ENCODE measurements at regions not wholly inside any gene's neighbourhood (a gene's known extent, or its start where the extent isn't known, plus 50 kb on each side); places are given as distances from the start of the nearest gene placed in this dataset.

DNA sequence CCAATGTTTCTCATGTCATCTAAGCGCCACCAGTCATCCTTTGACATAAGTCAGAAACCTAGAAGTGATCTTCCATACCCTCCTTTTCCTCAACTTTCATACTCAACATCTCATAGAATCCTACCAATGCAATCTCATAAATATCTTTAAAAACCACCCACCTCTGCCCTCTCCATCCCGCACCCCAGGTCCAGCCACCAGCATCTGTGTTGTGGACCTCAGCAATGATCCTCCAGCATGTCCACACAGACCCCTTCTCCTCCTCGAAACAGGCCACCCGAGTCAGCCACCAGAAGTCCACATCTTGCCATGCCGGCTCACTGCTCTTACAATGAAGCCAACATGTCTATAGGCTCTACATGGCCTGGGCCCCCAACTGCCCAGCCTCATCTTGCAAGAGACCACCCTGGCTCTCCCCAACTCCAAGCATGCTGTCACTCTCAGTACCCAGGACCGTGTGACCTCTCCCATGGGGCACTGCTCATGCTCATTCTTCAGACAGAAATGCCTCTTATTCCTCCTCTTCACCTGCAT lies 636.7 kb upstream of the ID2 start:
- no peaks in the 10 kb centered on the region for H3K36me3 ChIP-seq (ENCODE audit: insufficient read depth, low read length)
- H2AFZ ChIP-seq (ENCODE audit: low read depth, low read length) = no peak overlapping the region
- no peaks in the 10 kb centered on the region for H3K9me3 ChIP-seq (ENCODE audit: low read length)
- H3K27ac ChIP-seq (ENCODE audit: low read length) = no peak overlapping the region
- H3F3A ChIP-seq (ENCODE audit: insufficient read depth, low read length, poor library complexity, severe bottlenecking) = no peaks in the 10 kb centered on the region
- H3K9me2 ChIP-seq (ENCODE audit: insufficient read depth, low read length) = no peaks in the 10 kb centered on the region
- H3K79me2 ChIP-seq (replicated peaks; ENCODE audit: insufficient read depth, low read length) = no peaks in the 10 kb centered on the region
- no peaks in the 10 kb centered on the region for H4K20me1 ChIP-seq (ENCODE audit: insufficient read depth)
- H3K4me3 ChIP-seq (ENCODE audit: low read length) = no peak overlapping the region
- no peak overlapping the region for H3K4me2 ChIP-seq (ENCODE audit: low read length)
- no peak for TF ChIP-seq MXI1 (conservative IDR thresholded peaks at IDR 0.05; ENCODE audit: poor library complexity, severe bottlenecking)
- TF ChIP-seq RAD21 (conservative IDR thresholded peaks at IDR 0.05) = no peak
- TF ChIP-seq, protein P1, sequence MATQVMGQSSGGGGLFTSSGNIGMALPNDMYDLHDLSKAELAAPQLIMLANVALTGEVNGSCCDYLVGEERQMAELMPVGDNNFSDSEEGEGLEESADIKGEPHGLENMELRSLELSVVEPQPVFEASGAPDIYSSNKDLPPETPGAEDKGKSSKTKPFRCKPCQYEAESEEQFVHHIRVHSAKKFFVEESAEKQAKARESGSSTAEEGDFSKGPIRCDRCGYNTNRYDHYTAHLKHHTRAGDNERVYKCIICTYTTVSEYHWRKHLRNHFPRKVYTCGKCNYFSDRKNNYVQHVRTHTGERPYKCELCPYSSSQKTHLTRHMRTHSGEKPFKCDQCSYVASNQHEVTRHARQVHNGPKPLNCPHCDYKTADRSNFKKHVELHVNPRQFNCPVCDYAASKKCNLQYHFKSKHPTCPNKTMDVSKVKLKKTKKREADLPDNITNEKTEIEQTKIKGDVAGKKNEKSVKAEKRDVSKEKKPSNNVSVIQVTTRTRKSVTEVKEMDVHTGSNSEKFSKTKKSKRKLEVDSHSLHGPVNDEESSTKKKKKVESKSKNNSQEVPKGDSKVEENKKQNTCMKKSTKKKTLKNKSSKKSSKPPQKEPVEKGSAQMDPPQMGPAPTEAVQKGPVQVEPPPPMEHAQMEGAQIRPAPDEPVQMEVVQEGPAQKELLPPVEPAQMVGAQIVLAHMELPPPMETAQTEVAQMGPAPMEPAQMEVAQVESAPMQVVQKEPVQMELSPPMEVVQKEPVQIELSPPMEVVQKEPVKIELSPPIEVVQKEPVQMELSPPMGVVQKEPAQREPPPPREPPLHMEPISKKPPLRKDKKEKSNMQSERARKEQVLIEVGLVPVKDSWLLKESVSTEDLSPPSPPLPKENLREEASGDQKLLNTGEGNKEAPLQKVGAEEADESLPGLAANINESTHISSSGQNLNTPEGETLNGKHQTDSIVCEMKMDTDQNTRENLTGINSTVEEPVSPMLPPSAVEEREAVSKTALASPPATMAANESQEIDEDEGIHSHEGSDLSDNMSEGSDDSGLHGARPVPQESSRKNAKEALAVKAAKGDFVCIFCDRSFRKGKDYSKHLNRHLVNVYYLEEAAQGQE (IDR thresholded peaks at IDR 0.05; ENCODE audit: borderline replicate concordance) = no peak
- no peak for TF ChIP-seq POLR2AphosphoS5 (IDR thresholded peaks at IDR 0.05)
- TF ChIP-seq SMC3 (conservative IDR thresholded peaks at IDR 0.05; ENCODE audit: poor library complexity) = no peak
- H3K27me3 ChIP-seq (ENCODE audit: insufficient read depth, low read depth, low read length) = no peaks in the 10 kb centered on the region
- H3K9ac ChIP-seq (ENCODE audit: low read length) = no peak overlapping the region

DNA sequence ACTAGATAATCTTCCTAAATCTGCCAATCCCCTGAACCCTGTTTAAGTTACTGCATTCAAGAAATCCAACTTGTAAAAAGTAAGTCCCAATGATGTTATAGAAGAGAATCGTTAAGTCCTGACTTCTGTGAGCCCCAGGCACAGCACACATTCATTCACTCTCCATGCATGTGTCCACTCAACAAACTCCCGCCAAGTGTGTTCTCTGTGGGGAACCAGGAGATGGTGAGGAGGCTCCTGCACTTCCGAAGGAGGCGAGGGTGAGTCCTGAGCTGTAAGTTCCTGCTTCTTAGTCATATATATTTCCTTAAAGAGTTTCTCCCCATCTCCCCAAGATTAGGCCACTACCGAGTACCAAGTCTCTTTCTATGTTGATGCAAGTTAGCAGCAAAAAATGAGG lies 635.0 kb upstream of the ID2 start:
- H3K9me2 ChIP-seq (ENCODE audit: insufficient read depth, low read length) = no peaks in the 10 kb centered on the region
- H3K9ac ChIP-seq (ENCODE audit: low read length) = no peak overlapping the region
- no peaks in the 10 kb centered on the region for H3K9me3 ChIP-seq (ENCODE audit: low read length)
- H2AFZ ChIP-seq (ENCODE audit: low read depth, low read length) = no peak overlapping the region
- H3K4me3 ChIP-seq (ENCODE audit: low read length) = no peak overlapping the region
- H3K27ac ChIP-seq (ENCODE audit: low read length) = no peak overlapping the region
- H3K79me2 ChIP-seq (replicated peaks; ENCODE audit: insufficient read depth, low read length) = no peaks in the 10 kb centered on the region
- no peak for TF ChIP-seq EP300 (conservative IDR thresholded peaks at IDR 0.05; ENCODE audit: poor library complexity, severe bottlenecking)
- H3F3A ChIP-seq (ENCODE audit: insufficient read depth, low read length, poor library complexity, severe bottlenecking) = no peaks in the 10 kb centered on the region
- no peak overlapping the region for H3K4me2 ChIP-seq (ENCODE audit: low read length)
- no peaks in the 10 kb centered on the region for H4K20me1 ChIP-seq (ENCODE audit: insufficient read depth)
- H3K36me3 ChIP-seq (ENCODE audit: insufficient read depth, low read length) = no peaks in the 10 kb centered on the region
- H3K27me3 ChIP-seq (ENCODE audit: insufficient read depth, low read depth, low read length) = no peaks in the 10 kb centered on the region

DNA sequence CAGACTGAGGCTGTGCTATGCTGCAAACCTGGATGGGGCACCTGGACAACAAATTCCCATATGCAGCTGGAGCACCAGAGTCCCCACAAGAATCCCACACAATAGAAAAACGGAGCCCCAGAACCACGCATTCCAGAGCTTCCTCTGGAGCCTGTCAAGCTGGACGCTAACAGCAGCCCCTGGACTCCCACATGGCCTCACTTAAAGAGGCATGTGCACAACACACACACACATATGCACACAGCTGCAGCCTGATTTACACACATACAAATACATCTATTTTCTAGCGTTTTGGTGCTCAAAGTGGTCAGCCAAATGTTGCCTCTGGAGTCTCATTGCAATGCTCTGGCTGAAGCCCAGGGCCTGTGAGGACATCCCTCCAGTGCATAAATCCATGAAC lies 632.7 kb upstream of the ID2 start:
- H3K36me3 ChIP-seq (ENCODE audit: insufficient read depth, low read length) = no peaks in the 10 kb centered on the region
- no peaks in the 10 kb centered on the region for H3K27me3 ChIP-seq (ENCODE audit: insufficient read depth, low read depth, low read length)
- no peaks in the 10 kb centered on the region for H3K79me2 ChIP-seq (replicated peaks; ENCODE audit: insufficient read depth, low read length)
- TF ChIP-seq POLR2AphosphoS5 (IDR thresholded peaks at IDR 0.05) (no peak), EZH2 (IDR thresholded peaks at IDR 0.05; ENCODE audit: borderline replicate concordance, insufficient read depth, low read length, poor library complexity, severe bottlenecking) (no peak), EP300 (conservative IDR thresholded peaks at IDR 0.05; ENCODE audit: poor library complexity, severe bottlenecking) (no peak), SMC3 (conservative IDR thresholded peaks at IDR 0.05; ENCODE audit: poor library complexity) (no peak), MXI1 (conservative IDR thresholded peaks at IDR 0.05; ENCODE audit: poor library complexity, severe bottlenecking) (no peak), TAF1 (IDR thresholded peaks at IDR 0.05; ENCODE audit: low read depth) (no peak)
- TF ChIP-seq, protein P2, sequence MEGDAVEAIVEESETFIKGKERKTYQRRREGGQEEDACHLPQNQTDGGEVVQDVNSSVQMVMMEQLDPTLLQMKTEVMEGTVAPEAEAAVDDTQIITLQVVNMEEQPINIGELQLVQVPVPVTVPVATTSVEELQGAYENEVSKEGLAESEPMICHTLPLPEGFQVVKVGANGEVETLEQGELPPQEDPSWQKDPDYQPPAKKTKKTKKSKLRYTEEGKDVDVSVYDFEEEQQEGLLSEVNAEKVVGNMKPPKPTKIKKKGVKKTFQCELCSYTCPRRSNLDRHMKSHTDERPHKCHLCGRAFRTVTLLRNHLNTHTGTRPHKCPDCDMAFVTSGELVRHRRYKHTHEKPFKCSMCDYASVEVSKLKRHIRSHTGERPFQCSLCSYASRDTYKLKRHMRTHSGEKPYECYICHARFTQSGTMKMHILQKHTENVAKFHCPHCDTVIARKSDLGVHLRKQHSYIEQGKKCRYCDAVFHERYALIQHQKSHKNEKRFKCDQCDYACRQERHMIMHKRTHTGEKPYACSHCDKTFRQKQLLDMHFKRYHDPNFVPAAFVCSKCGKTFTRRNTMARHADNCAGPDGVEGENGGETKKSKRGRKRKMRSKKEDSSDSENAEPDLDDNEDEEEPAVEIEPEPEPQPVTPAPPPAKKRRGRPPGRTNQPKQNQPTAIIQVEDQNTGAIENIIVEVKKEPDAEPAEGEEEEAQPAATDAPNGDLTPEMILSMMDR (IDR thresholded peaks at IDR 0.05; ENCODE audit: poor library complexity, severe bottlenecking) = no peak
- TF ChIP-seq, protein P1 (IDR thresholded peaks at IDR 0.05; ENCODE audit: borderline replicate concordance) = no peak
- H3K9me2 ChIP-seq (ENCODE audit: insufficient read depth, low read length) = no peaks in the 10 kb centered on the region
- no peak overlapping the region for H3K4me3 ChIP-seq (ENCODE audit: low read length)
- no peak overlapping the region for H3K4me2 ChIP-seq (ENCODE audit: low read length)
- H3K27ac ChIP-seq (ENCODE audit: low read length) = no peak overlapping the region
- no peaks in the 10 kb centered on the region for H4K20me1 ChIP-seq (ENCODE audit: insufficient read depth)
- H3F3A ChIP-seq (ENCODE audit: insufficient read depth, low read length, poor library complexity, severe bottlenecking) = no peaks in the 10 kb centered on the region
- no peaks in the 10 kb centered on the region for H3K9me3 ChIP-seq (ENCODE audit: low read length)
- no peak overlapping the region for H3K9ac ChIP-seq (ENCODE audit: low read length)
- no peak overlapping the region for H2AFZ ChIP-seq (ENCODE audit: low read depth, low read length)

Measured in neural cell (in vitro differentiated cells).